Epithelial cell of proximal tubule (primary cell): ENCODE measurements at regions not wholly inside any gene's neighbourhood (a gene's known extent, or its start where the extent isn't known, plus 50 kb on each side); places are given as distances from the start of the nearest gene placed in this dataset.

ENCODE experiments used
- DNase-seq: peaks from one replicate; pipeline ENCODE4 v3.0.0-alpha.2; 2011; ENCODE audit warnings: low read depth
- H3K4me3 ChIP-seq: 2 replicates; pipeline ENCODE4 v1.5.1; 2011; ENCODE audit warnings: low read depth, mild to moderate bottlenecking, low read length
- CTCF ChIP-seq: conservative IDR thresholded peaks from 2 replicates; pipeline ENCODE4 v1.5.1; 2012; ENCODE audit warnings: low read depth, mild to moderate bottlenecking, low read length

GRCh38 chr9:118761016-118761790 is 608.0 kb downstream of the BRINP1 start:
- H3K4me3 ChIP-seq = no peak overlapping the region
- TF ChIP-seq CTCF = no peak
- DNase-seq = no peak

DNA sequence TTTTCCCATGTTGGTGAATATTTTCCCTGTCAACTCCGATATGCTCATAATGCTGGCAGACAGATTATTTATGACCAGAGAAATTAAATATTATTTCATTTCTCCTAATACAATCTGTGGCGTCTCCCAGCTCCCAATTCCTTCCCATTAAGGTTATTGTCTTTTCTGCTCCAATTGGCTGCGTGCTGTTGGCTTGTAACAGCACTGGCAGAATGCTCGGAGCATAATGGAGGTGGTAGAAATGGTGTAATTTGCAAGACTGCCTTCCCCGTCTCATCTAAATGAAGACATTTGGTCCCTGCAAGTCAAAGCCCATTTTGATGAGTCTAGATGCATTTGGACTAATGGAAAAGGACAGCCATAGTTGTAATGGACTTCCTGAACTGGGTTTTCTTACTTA is 601.7 kb downstream of the BRINP1 start:
- H3K4me3 ChIP-seq = no peak overlapping the region
- no peak for TF ChIP-seq CTCF
- DNase-seq = no peak

GRCh38 chr9:118782790-118783463 is 586.3 kb downstream of the BRINP1 start:
- no peak for DNase-seq
- no peak overlapping the region for H3K4me3 ChIP-seq
- TF ChIP-seq CTCF = no peak

- no peak for DNase-seq
- TF ChIP-seq CTCF = no peak
- no peak overlapping the region for H3K4me3 ChIP-seq
These were observed 585.2 kb downstream of the BRINP1 start for GRCh38 chr9:118784033-118784432.

DNA sequence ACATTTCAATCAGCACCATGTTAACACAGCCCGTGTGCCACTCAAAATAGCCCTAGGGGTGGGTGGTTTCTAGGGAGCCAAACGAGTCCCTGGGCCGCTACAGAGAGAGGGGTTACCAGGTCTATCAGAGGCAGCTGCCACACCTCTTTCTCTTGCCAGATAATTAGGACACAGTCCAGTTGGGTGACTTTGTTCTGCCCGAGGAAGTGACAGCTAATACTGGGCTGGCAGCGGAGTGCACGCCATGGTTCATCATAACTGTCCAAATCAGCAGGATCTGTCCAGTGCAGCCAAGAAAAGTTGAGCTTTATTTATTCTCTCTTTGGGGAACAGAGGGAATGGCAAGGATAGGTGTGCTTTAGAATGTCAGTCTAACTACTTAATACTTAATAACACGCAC is 583.8 kb downstream of the BRINP1 start:
- no peak for DNase-seq
- no peak for TF ChIP-seq CTCF
- H3K4me3 ChIP-seq = no peak overlapping the region

GRCh38 chr9:118786877-118787276 is 582.4 kb downstream of the BRINP1 start:
- no peak for TF ChIP-seq CTCF
- no peak for DNase-seq
- H3K4me3 ChIP-seq = no peak overlapping the region
